ENCODE measurements at regions not wholly inside any gene's neighbourhood (a gene's known extent, or its start where the extent isn't known, plus 50 kb on each side); places are given as distances from the start of the nearest gene placed in this dataset.

GRCh38 chr17:13939222-13939621, 130.1 kb upstream of the COX10 start:
- Histone ChIP-seq H3K27me3 (ENCODE audit: control insufficient read depth, insufficient read depth, low read length) (no peaks in the 10 kb centered on the region), H3K36me3 (ENCODE audit: control insufficient read depth in 2 of 3, insufficient read depth in 3 of 3, low read length in 3 of 3) (no peaks in the 10 kb centered on the region), H3K9me3 (ENCODE audit: control insufficient read depth in 2 of 3, insufficient read depth in 1 of 3, low read length in 3 of 3) (peaks cover 0 to 2% (median 0%) of the 10 kb centered on the region in 3 donors), H3K27ac (ENCODE audit: low read depth in 2 of 2, low read length in 2 of 2) (no peak overlapping the region), H3K4me1 (ENCODE audit: control insufficient read depth in 2 of 3, insufficient read depth in 2 of 3, low read depth in 1 of 3, low read length in 3 of 3) (no peaks in the 10 kb centered on the region), H3K9ac (ENCODE audit: low read length in 3 of 3) (no peak overlapping the region), H3K4me3 (ENCODE audit: low read length in 3 of 3) (no peak overlapping the region)
- DNase-seq (no peak), FAIRE-seq (no peak)
- no peak for TF ChIP-seq CTCF (IDR thresholded peaks at IDR 0.05; ENCODE audit: borderline replicate concordance, extremely low read depth, insufficient read depth)
- intact Hi-C loops (cut with DNase I) = no loop called here

GRCh38 chr17:13940858-13941665, 128.2 kb upstream of the COX10 start:
- no peak for FAIRE-seq
- intact Hi-C loops (cut with DNase I) = no loop called here

GRCh38 chr17:13941781-13942180, 127.5 kb upstream of the COX10 start:
- DNase-seq (no peak), FAIRE-seq (no peak)
- no peak overlapping the region for H3K4me3 ChIP-seq (ENCODE audit: low read length in 3 of 3)
- H3K9me3 ChIP-seq (ENCODE audit: control insufficient read depth in 2 of 3, insufficient read depth in 1 of 3, low read length in 3 of 3) = no peaks in the 10 kb centered on the region
- H3K4me1 ChIP-seq (ENCODE audit: control insufficient read depth in 2 of 3, insufficient read depth in 2 of 3, low read depth in 1 of 3, low read length in 3 of 3) = no peaks in the 10 kb centered on the region
- H3K36me3 ChIP-seq (ENCODE audit: control insufficient read depth in 2 of 3, insufficient read depth in 3 of 3, low read length in 3 of 3) = no peaks in the 10 kb centered on the region
- intact Hi-C loops (cut with DNase I) = no loop called here
- H3K27me3 ChIP-seq (ENCODE audit: control insufficient read depth, insufficient read depth, low read length) = no peaks in the 10 kb centered on the region
- no peak for TF ChIP-seq CTCF (IDR thresholded peaks at IDR 0.05; ENCODE audit: borderline replicate concordance, extremely low read depth, insufficient read depth)
- no peak overlapping the region for H3K27ac ChIP-seq (ENCODE audit: low read depth in 2 of 2, low read length in 2 of 2)
- H3K9ac ChIP-seq (ENCODE audit: low read length in 3 of 3) = no peak overlapping the region

More at GRCh38 chr17:13940858-13941665, 128.2 kb upstream of the COX10 start:
- no peak for TF ChIP-seq CTCF (IDR thresholded peaks at IDR 0.05; ENCODE audit: borderline replicate concordance, extremely low read depth, insufficient read depth)
- no peaks in the 10 kb centered on the region for H3K36me3 ChIP-seq (ENCODE audit: control insufficient read depth in 2 of 3, insufficient read depth in 3 of 3, low read length in 3 of 3)
- DNase-seq = no peak
- no peaks in the 10 kb centered on the region for H3K4me1 ChIP-seq (ENCODE audit: control insufficient read depth in 2 of 3, insufficient read depth in 2 of 3, low read depth in 1 of 3, low read length in 3 of 3)
- no peak overlapping the region for H3K4me3 ChIP-seq (ENCODE audit: low read length in 3 of 3)
- H3K9me3 ChIP-seq (ENCODE audit: control insufficient read depth in 2 of 3, insufficient read depth in 1 of 3, low read length in 3 of 3) = peaks cover 0 to 2% (median 0%) of the 10 kb centered on the region in 3 donors
- no peak overlapping the region for H3K27ac ChIP-seq (ENCODE audit: low read depth in 2 of 2, low read length in 2 of 2)
- H3K9ac ChIP-seq (ENCODE audit: low read length in 3 of 3) = no peak overlapping the region
- no peaks in the 10 kb centered on the region for H3K27me3 ChIP-seq (ENCODE audit: control insufficient read depth, insufficient read depth, low read length)

All from kidney (tissue), 13 donors.